VCaP (cell line): ENCODE measurements at regions not wholly inside any gene's neighbourhood (a gene's known extent, or its start where the extent isn't known, plus 50 kb on each side); places are given as distances from the start of the nearest gene placed in this dataset.

ENCODE experiments used
- H3K27ac ChIP-seq: fragments of 450-650 bp; 2 replicates; pipeline ENCODE4 v1.5.1; 2017
- CTCF ChIP-seq: fragments of 450-650 bp; conservative IDR thresholded peaks from 2 replicates; pipeline ENCODE4 v1.5.1; 2017; ENCODE audit warnings: mild to moderate bottlenecking, moderate library complexity

DNA sequence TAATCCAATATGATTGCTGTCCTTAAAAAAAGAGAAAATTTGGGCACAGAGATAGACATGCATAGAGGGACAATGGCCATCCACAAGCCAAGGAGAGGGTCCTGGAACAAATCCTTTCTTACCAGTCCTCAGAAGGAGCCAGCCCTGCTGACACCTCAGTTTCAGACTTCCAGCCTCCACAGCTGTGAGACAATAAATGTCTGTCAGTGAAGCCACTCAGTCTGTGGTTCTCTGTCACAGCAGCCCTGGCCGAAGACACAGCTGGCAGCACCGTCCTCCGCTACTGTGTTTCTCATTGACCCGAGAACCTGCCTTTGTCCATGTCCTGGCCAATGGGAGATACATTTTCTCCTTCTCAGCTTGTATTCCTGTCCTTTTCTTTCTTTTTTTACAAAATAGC is 207.9 kb downstream of the TM9SF2 start:
- no peak overlapping the region for H3K27ac ChIP-seq
- TF ChIP-seq CTCF = no peak

DNA sequence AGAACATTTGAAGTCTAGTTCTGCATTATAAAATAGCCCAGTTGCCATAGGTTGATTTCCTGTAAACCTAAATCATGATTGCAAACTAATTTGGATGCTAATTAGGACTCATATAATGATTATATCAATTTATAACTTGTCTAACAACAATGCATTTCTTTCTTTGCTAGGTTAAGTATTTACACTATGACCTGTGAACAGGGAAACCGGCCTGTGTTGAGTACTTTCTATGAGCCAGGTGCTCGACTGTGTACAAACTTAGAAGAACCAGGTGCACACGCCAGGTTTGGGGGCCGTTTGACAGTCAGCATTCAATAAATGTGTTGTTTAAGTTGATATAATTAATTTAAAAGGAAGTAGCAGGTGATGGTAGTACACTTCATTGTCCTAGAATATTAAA is 203.1 kb downstream of the TM9SF2 start:
- no peak for TF ChIP-seq CTCF
- H3K27ac ChIP-seq = no peak overlapping the region

DNA sequence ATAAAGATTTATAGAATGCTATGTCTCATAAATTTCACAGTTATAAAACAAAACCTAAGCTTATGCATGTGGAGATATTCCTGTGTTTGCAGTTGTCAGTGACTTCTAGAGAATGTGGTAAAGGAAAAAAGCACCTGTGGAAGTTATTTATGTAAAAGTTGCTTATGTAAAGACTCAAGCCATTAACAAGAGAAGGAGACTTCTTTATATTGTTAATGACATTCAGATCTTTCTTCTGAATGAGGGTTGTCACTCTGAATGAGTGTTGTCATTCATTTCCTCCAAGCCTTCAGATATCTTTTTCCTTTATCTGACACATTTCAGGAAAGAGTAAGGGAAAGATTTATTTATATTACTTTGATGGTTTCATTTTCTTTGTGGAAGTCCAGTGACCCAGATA is 202.6 kb downstream of the TM9SF2 start:
- TF ChIP-seq CTCF = no peak
- H3K27ac ChIP-seq = no peak overlapping the region

DNA sequence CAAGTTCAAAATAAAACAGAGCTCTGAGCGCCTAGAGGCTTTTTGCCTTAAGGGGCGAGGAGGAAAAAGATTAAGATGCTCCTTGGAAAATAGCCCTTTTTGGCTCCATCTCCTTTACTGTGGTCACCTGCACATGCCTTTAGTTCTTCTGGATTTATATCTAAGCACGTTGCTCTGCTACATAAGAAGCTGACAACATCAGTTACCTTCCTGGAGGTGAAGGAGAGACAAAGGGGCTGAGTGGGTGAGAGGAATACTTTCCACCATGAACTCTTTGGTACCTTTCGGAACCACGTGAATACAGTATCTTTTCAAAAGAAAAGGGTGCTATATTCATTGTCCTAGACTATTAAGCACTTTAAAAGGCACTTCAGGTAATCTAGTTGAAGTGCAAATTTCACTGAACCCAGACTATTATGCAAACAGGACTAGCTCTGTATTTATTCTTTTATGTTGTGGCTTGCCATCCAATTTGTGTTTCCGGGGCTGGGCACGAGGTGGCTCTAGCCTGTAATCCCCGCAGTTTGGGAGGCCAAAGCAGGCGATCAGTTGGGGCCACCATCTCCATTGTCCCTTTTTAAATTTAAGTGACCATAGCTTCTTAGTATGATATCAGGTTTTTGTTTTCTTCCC is 201.5 kb downstream of the TM9SF2 start:
- H3K27ac ChIP-seq = no peak overlapping the region

DNA sequence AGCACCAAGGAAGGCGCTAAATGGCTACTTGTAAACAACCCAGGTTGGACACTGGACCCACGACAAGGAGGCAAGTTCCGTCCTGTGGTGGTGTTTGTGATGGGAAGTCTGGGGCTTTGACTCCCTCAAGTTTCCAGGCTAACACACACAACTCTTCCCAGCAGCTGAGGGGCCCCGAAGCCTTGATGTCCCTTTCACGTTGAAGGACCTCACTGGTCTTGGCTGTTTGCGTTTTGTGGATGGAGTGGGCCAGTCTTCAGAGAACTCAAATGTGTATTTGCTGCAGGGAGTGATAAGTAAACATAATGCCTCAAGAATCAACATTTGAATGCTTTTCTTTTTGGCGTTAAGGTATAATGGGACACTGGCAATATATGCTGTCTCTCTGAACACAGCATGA is 199.2 kb downstream of the TM9SF2 start:
- no peak for TF ChIP-seq CTCF
- no peak overlapping the region for H3K27ac ChIP-seq

More for the DNA sequence above, 201.5 kb downstream of the TM9SF2 start:
- no peak for TF ChIP-seq CTCF

DNA sequence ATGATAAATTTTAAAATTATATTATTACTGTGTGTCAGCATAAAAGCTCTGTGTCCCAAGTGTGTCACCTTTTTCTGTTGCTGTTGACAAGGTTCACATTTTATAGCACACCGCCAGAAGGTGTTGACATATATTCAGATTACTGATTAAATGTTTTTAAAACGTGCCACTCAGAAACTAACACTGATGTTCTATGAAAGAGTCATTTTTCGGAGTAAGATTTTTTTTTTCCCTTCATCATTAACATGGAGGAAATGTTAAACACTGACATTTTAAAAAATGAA is 197.5 kb downstream of the TM9SF2 start:
- no peak for TF ChIP-seq CTCF
- H3K27ac ChIP-seq = no peak overlapping the region

DNA sequence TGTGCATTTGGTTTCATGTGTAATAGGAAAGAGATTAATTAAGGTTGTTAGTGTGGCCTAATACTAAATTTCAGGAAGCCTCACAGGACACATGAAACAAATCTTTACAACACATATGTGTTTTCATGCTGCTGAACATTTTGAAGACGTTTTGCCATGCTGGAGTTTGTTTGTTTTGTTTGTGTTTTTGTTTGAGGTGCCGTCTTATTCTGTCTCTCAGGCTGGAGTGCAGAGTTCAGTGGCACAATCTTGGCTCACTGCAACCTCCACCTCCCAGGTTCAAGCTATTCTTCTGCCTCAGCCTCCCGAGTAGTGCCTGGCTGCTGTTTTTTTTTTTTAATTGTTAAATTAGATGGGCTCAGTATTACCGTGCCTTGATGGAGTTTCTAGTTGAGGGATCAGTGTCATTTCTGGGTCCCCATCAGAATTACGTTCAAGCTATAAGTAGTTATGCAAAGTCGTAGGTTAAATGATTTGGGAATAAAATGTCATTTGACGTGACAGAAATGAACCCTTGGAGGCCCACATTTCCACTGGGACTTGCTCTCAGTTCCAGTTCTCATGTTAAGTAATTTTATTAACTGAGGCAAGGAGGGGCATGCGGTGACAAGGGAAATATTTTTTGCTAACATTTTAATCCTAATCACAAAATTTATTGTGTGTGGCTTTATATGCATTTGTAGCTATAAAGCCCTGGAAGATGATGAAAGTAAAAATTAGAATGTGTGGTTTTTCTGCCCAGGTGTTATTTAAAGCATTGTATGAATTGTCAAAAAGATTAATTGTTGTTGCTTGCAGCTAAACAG is 196.9 kb downstream of the TM9SF2 start:
- TF ChIP-seq CTCF = no peak
- H3K27ac ChIP-seq = no peak overlapping the region
